H9 (cell line): ENCODE measurements at regions not wholly inside any gene's neighbourhood (a gene's known extent, or its start where the extent isn't known, plus 50 kb on each side); places are given as distances from the start of the nearest gene placed in this dataset.

Source experiments
- DNase-seq: peaks from one replicate; pipeline ENCODE4 v3.0.0-alpha.2; 2017
- H2AFZ ChIP-seq: one replicate; pipeline ENCODE4 v1.6.1; 2013; ENCODE audit warnings: mild to moderate bottlenecking, low read length, control low read depth, moderate library complexity
- H2AK5ac ChIP-seq: 2 replicates; pipeline ENCODE4 v1.6.1; 2013; ENCODE audit warnings: low read length, control low read depth, mixed read lengths; ENCODE audit not compliant: insufficient read length
- H2BK120ac ChIP-seq: one replicate; pipeline ENCODE4 v1.6.1; 2013; ENCODE audit warnings: low read depth, mild to moderate bottlenecking, low read length, control low read depth, inconsistent platforms; ENCODE audit not compliant: poor library complexity, severe bottlenecking
- H2BK12ac ChIP-seq: 2 replicates; pipeline ENCODE4 v1.6.1; 2013; ENCODE audit warnings: low read length, control low read depth, mixed read lengths, low read depth; ENCODE audit not compliant: insufficient read length
- H2BK15ac ChIP-seq: 2 replicates; pipeline ENCODE4 v1.6.1; 2013; ENCODE audit warnings: low read depth, low read length, control low read depth
- H2BK20ac ChIP-seq: one replicate; pipeline ENCODE4 v1.6.1; 2013; ENCODE audit warnings: low read depth, mild to moderate bottlenecking, low read length, control low read depth, inconsistent platforms; ENCODE audit not compliant: poor library complexity, severe bottlenecking
- H2BK5ac ChIP-seq: 2 replicates; pipeline ENCODE4 v1.6.1; 2013; ENCODE audit warnings: low read length, control low read depth, mixed read lengths; ENCODE audit not compliant: insufficient read length
- H3K14ac ChIP-seq: 2 replicates; pipeline ENCODE4 v1.6.1; 2013; ENCODE audit warnings: low read length, control low read depth; ENCODE audit not compliant: insufficient read depth
- H3K18ac ChIP-seq: 2 replicates; pipeline ENCODE4 v1.6.1; 2013; ENCODE audit warnings: low read depth, mild to moderate bottlenecking, mixed read lengths, low read length, control low read depth; ENCODE audit not compliant: insufficient read length
- H3K23ac ChIP-seq: 2 replicates; pipeline ENCODE4 v1.6.1; 2013; ENCODE audit warnings: low read length, control low read depth, mixed read lengths, low read depth; ENCODE audit not compliant: insufficient read length
- H3K23me2 ChIP-seq: 2 replicates; pipeline ENCODE4 v1.6.1; 2013; ENCODE audit warnings: low read depth, mild to moderate bottlenecking, mixed read lengths, low read length, control low read depth; ENCODE audit not compliant: insufficient read length, poor library complexity, severe bottlenecking
- H3K27ac ChIP-seq: 2 replicates; pipeline ENCODE4 v1.5.1; 2013; ENCODE audit warnings: low read length, control low read depth, mixed read lengths, low read depth; ENCODE audit not compliant: insufficient read length
- H3K27me3 ChIP-seq: 2 replicates; pipeline ENCODE4 v1.6.1; 2013; ENCODE audit warnings: low read length, control low read depth, inconsistent platforms; ENCODE audit not compliant: insufficient read depth
- H3K4ac ChIP-seq: 2 replicates; pipeline ENCODE4 v1.6.1; 2013; ENCODE audit warnings: low read depth, mild to moderate bottlenecking, control low read depth, inconsistent platforms, low read length, moderate library complexity
- H3K4me1 ChIP-seq: 2 replicates; pipeline ENCODE4 v1.6.1; 2013; ENCODE audit warnings: low read length, control low read depth, inconsistent platforms; ENCODE audit not compliant: insufficient read depth
- H3K4me2 ChIP-seq: 2 replicates; pipeline ENCODE4 v1.6.1; 2013; ENCODE audit warnings: low read length, control low read depth, mixed read lengths; ENCODE audit not compliant: insufficient read length, insufficient read depth
- H3K56ac ChIP-seq: 2 replicates; pipeline ENCODE4 v1.6.1; 2013; ENCODE audit warnings: low read depth, mild to moderate bottlenecking, mixed read lengths, low read length, control low read depth; ENCODE audit not compliant: insufficient read length
- H3K79me1 ChIP-seq: 2 replicates; pipeline ENCODE4 v1.6.1; 2013; ENCODE audit warnings: low read depth, mild to moderate bottlenecking, moderate library complexity, low read length, control low read depth, inconsistent platforms; ENCODE audit not compliant: insufficient read depth, poor library complexity, severe bottlenecking
- H3K79me2 ChIP-seq: 2 replicates; pipeline ENCODE4 v1.6.1; 2013; ENCODE audit warnings: low read length, control low read depth, inconsistent platforms; ENCODE audit not compliant: insufficient read depth
- H3K9ac ChIP-seq: 2 replicates; pipeline ENCODE4 v1.6.1; 2013; ENCODE audit warnings: low read length, control low read depth, mixed read lengths; ENCODE audit not compliant: insufficient read length; ENCODE audit errors: extremely low read depth
- H3K9me3 ChIP-seq: one replicate; pipeline ENCODE4 v1.6.1; 2013; ENCODE audit warnings: low read depth, low read length, inconsistent platforms; ENCODE audit not compliant: control insufficient read depth
- H3T11ph ChIP-seq: one replicate; pipeline ENCODE4 v1.6.1; 2013; ENCODE audit warnings: mild to moderate bottlenecking, low read length, control low read depth, inconsistent platforms
- H4K20me1 ChIP-seq: one replicate; pipeline ENCODE4 v1.6.1; 2013; ENCODE audit not compliant: control insufficient read depth, insufficient read length, insufficient read depth
- H4K5ac ChIP-seq: 2 replicates; pipeline ENCODE4 v1.6.1; 2013; ENCODE audit warnings: low read depth, mild to moderate bottlenecking, mixed read lengths, low read length, control low read depth; ENCODE audit not compliant: insufficient read length
- H4K8ac ChIP-seq: replicated peaks from 2 replicates; pipeline ENCODE4 v1.6.1; 2013; ENCODE audit warnings: low read length, control low read depth, mixed read lengths, low read depth; ENCODE audit not compliant: insufficient read length
- H4K91ac ChIP-seq: 2 replicates; pipeline ENCODE4 v1.6.1; 2013; ENCODE audit warnings: low read depth, mild to moderate bottlenecking, moderate library complexity, mixed read lengths, low read length, control low read depth; ENCODE audit not compliant: insufficient read length
- H3K27ac Mint-ChIP-seq, 3 experiments: 2 replicates in 2 of 3; 3 replicates in 1 of 3; pipeline ENCODE4 v1.8.0; 2020 to 2021; ENCODE audit warnings: mixed read lengths in 3 of 3, mild to moderate bottlenecking in 1 of 3, moderate library complexity in 1 of 3
- H3K27me3 Mint-ChIP-seq: 2 replicates; pipeline ENCODE4 v1.8.0; 2021; ENCODE audit warnings: low read depth, mild to moderate bottlenecking, moderate library complexity, mixed read lengths
- H3K36me3 Mint-ChIP-seq, 3 experiments: 2 replicates in 2 of 3; 3 replicates in 1 of 3; pipeline ENCODE4 v1.8.0; 2020 to 2021; ENCODE audit warnings: low read depth in 3 of 3, mixed read lengths in 3 of 3; ENCODE audit not compliant: insufficient read depth in 1 of 3
- H3K4me1 Mint-ChIP-seq, 2 experiments: 2 replicates each; pipeline ENCODE4 v1.8.0; 2020; ENCODE audit warnings: mixed read lengths in 2 of 2
- H3K4me3 Mint-ChIP-seq, 2 experiments: 2 replicates in 1 of 2; 3 replicates in 1 of 2; pipeline ENCODE4 v1.8.0; 2020 to 2021; ENCODE audit warnings: mild to moderate bottlenecking in 2 of 2, mixed read lengths in 2 of 2, moderate library complexity in 1 of 2
- H3K9me3 Mint-ChIP-seq, 2 experiments: 2 replicates in 1 of 2; 3 replicates in 1 of 2; pipeline ENCODE4 v1.8.0; 2020; ENCODE audit warnings: mild to moderate bottlenecking in 2 of 2, mixed read lengths in 2 of 2, moderate library complexity in 1 of 2
- CTCF ChIP-seq: fragments of 200-600 bp; sonication (generic); conservative IDR thresholded peaks from 3 replicates; pipeline ENCODE4 v1.8.0; 2021; ENCODE audit warnings: antibody characterized with exemption, mild to moderate bottlenecking
- WGBS: extraction: QIAGEN DNeasy Blood & Tissue Kit; methylation state at CpG from one replicate; pipeline ENCODE4 v1.1.7; 2013; ENCODE audit warnings: missing lambda C conversion rate, low lambda C conversion rate, mixed read lengths; ENCODE audit not compliant: insufficient read length; ENCODE audit errors: extremely low coverage; 5-methylcytosine and 5-hydroxymethylcytosine counted together

DNA sequence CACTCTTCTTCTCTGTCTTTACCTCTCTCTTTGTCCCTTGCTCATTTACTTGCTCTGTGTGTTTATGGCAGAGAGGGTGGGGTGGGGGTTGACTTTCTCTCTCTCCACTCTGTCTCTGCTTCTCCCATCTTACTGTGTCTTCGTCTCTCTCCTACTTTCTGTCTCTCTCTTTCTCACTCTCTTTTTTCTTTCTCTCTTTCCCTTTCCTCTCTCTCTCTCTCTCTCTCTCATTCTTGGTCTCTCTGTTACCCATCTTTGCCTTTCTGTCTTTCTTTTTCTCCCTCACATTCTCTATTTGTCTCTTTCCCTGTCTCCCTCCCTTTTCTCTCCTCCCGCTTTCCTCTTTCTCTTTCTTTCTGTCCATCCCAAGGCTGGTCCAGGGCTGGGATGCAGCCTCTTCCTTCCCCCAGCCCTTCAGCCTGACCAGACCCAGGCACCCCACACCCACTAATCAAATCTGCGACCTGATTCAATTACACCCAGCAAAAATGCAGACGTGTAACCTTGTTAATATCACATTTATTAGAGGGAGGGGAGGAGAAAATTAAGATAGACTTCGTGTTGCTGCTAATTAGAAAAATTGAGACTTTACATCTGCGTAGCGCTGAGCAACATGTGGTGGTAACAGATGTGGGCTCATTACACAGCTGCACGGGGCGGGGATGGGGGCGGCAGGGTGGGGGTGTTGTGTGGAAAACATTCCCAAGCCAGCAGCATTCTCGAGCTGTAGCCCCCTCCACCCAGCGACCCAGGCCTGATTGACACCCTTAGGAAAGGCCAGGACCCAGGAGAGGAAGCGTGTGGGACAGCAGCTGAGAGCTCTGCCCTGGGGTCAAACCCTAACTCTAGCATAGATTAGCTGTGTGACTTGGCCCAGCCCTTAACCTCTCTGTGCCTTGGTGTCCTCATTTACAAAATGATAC, 124.9 kb upstream of the MAFB start:
- Histone ChIP-seq H2BK20ac (no peak overlapping the region), H4K20me1 (no peaks in the 10 kb centered on the region), H3K27ac (no peak overlapping the region), H3K79me1 (no peaks in the 10 kb centered on the region), H4K8ac (no peak overlapping the region), H2BK120ac (no peak overlapping the region), H3K4me2 (no peak overlapping the region), H3K9me3 (no peaks in the 10 kb centered on the region), H2AFZ (no peak overlapping the region), H2BK15ac (no peak overlapping the region), H3K79me2 (no peaks in the 10 kb centered on the region), H3K23ac (no peak overlapping the region), H3K9ac (no peak overlapping the region), H3K27me3 (no peaks in the 10 kb centered on the region), H3K4me1 (no peaks in the 10 kb centered on the region), H3T11ph (no peak overlapping the region), H3K23me2 (no peaks in the 10 kb centered on the region), H4K5ac (no peak overlapping the region), H2BK12ac (no peak overlapping the region), H2BK5ac (no peak overlapping the region), H3K18ac (no peak overlapping the region), H3K14ac (no peak overlapping the region), H3K56ac (no peak overlapping the region), H4K91ac (no peak overlapping the region), H2AK5ac (no peak overlapping the region), H3K4ac (no peak overlapping the region)
- Mint-ChIP-seq H3K27ac (no peak overlapping the region; a peak in 1 of 7 replicates), H3K27me3 (no peaks in the 10 kb centered on the region; the same call in 1 of the 2 replicates), H3K36me3 (no peaks in the 10 kb centered on the region), H3K4me1 (no peaks in the 10 kb centered on the region), H3K4me3 (no peak overlapping the region), H3K9me3 (no peaks in the 10 kb centered on the region; a peak in 1 of 5 replicates)
- no CpG with 5 or more reads among the region's 13 CpGs for whole genome bisulfite sequencing
- peak; percentile 4 for DNase-seq
- TF ChIP-seq CTCF, result no peak
